ENCODE measurements at regions not wholly inside any gene's neighbourhood (a gene's known extent, or its start where the extent isn't known, plus 50 kb on each side); places are given as distances from the start of the nearest gene placed in this dataset.

- Histone ChIP-seq H4K8ac (ENCODE audit: extremely low read depth, insufficient read depth, low read length) (no peak overlapping the region), H4K91ac (replicated peaks; ENCODE audit: insufficient read length, low read length) (no peak overlapping the region), H3K4me1 (replicated peaks in 1 of 4; ENCODE audit: control insufficient read depth in 3 of 4, insufficient read depth in 4 of 4, low read length in 3 of 4) (no peaks in the 10 kb centered on the region), H4K5ac (ENCODE audit: insufficient read length, low read depth, low read length) (no peak overlapping the region), H3K4ac (replicated peaks; ENCODE audit: insufficient read length, low read depth, low read length) (no peak overlapping the region), H3K4me3 (ENCODE audit: extremely low read depth in 1 of 4, insufficient read depth in 2 of 4, low read depth in 3 of 4, low read length in 4 of 4) (no peak overlapping the region), H3K79me2 (ENCODE audit: control insufficient read depth in 1 of 2, insufficient read depth in 2 of 2, low read length in 2 of 2) (no peaks in the 10 kb centered on the region), H2BK5ac (ENCODE audit: low read depth, low read length) (no peak overlapping the region), H4K20me1 (replicated peaks in 1 of 2; ENCODE audit: control insufficient read depth in 1 of 2, insufficient read depth in 2 of 2, low read length in 2 of 2) (no peaks in the 10 kb centered on the region), H3K18ac (ENCODE audit: extremely low read depth, low read length) (no peak overlapping the region), H3K36me3 (ENCODE audit: control insufficient read depth in 2 of 4, insufficient read depth in 4 of 4, low read length in 3 of 4) (no peaks in the 10 kb centered on the region), H3K56ac (replicated peaks; ENCODE audit: insufficient read length, low read depth, low read length) (no peak overlapping the region), H2AK5ac (ENCODE audit: low read depth, low read length) (no peak overlapping the region), H3K23ac (ENCODE audit: insufficient read length) (no peak overlapping the region), H2AFZ (ENCODE audit: low read length) (no peak overlapping the region), H3K27ac (ENCODE audit: low read depth, low read length) (no peak overlapping the region), H2BK20ac (ENCODE audit: low read length) (no peak overlapping the region), H3K79me1 (ENCODE audit: low read depth, low read length) (no peaks in the 10 kb centered on the region), H3K4me2 (ENCODE audit: insufficient read depth in 1 of 2, low read depth in 2 of 2, low read length in 2 of 2) (no peak overlapping the region), H2BK15ac (ENCODE audit: low read length) (no peak overlapping the region), H3K9ac (replicated peaks in 1 of 4; ENCODE audit: extremely low read depth in 1 of 4, low read depth in 3 of 4, low read length in 3 of 4) (no peak overlapping the region), H2BK12ac (ENCODE audit: low read depth, low read length) (no peak overlapping the region), H3K27me3 (replicated peaks in 1 of 4; ENCODE audit: control insufficient read depth in 3 of 4, extremely low read depth in 1 of 4, insufficient read depth in 3 of 4, low read length in 3 of 4) (no peaks in the 10 kb centered on the region), H3K23me2 (ENCODE audit: low read depth, low read length) (no peaks in the 10 kb centered on the region), H2BK120ac (replicated peaks; ENCODE audit: low read depth, low read length) (no peak overlapping the region), H3K14ac (ENCODE audit: insufficient read length) (no peak overlapping the region), H3K9me3 (ENCODE audit: insufficient read depth in 2 of 2, low read depth in 1 of 2, low read length in 1 of 2) (no peaks in the 10 kb centered on the region)
- 98% methylated on average over 4 of the region's 4 CpGs; no CpG with 5 or more reads in 1 of the 2 experiments for WGBS, 2 experiments (ENCODE audit: extremely low coverage in 1 of 2, insufficient coverage in 1 of 2, insufficient read length in 1 of 2, insufficient replicate concordance in 2 of 2, low coverage in 1 of 2, low lambda C conversion rate in 2 of 2, missing lambda C conversion rate in 1 of 2)
- DNase-seq (ENCODE audit: low read depth in 1 of 2, low spot score in 2 of 2) (no peak), FAIRE-seq (no peak)
- POLR2A ChIA-PET (ENCODE audit: partially characterized antibody): interaction anchor here (0.6 kb wide), 1 partner anchor 225 kb away, joined by 3 read pairs; no protein-coding TSS in a partner anchor
- CTCF ChIA-PET (ENCODE audit: partially characterized antibody): interaction anchor here (0.7 kb wide), 1 partner anchor 11 kb away, joined by 4 read pairs; no protein-coding TSS in a partner anchor
- TF ChIP-seq RBBP5 (IDR thresholded peaks at IDR 0.05; ENCODE audit: borderline replicate concordance, low read depth, low read length) (no peak), SIN3A (conservative IDR thresholded peaks at IDR 0.05 in 1 of 2, IDR thresholded peaks at IDR 0.05 in 1 of 2; ENCODE audit: low read depth in 1 of 2, low read length in 2 of 2) (no peak), SUZ12 (IDR thresholded peaks at IDR 0.05; ENCODE audit: low read length) (no peak), RAD21 (IDR thresholded peaks at IDR 0.05 in 1 of 2, conservative IDR thresholded peaks at IDR 0.05 in 1 of 2; ENCODE audit: low read depth in 2 of 2, low read length in 2 of 2) (no peak), NANOG (IDR thresholded peaks at IDR 0.05; ENCODE audit: insufficient read depth, low read depth, low read length, poor library complexity, severe bottlenecking) (no peak), POU5F1 (IDR thresholded peaks at IDR 0.05; ENCODE audit: low read depth, low read length) (no peak), SAP30 (IDR thresholded peaks at IDR 0.05; ENCODE audit: insufficient read depth, insufficient replicate concordance, low read length) (no peak), ASH2L (IDR thresholded peaks at IDR 0.05; ENCODE audit: low read length) (no peak), CBX5 (IDR thresholded peaks at IDR 0.05; ENCODE audit: low read depth, low read length) (no peak), MAX (IDR thresholded peaks at IDR 0.05) (no peak), ZNF274 (IDR thresholded peaks at IDR 0.05; ENCODE audit: borderline replicate concordance, extremely low read depth, low read length) (no peak), KDM4A (IDR thresholded peaks at IDR 0.05; ENCODE audit: low read depth, low read length, severe bottlenecking) (no peak), EP300 (IDR thresholded peaks at IDR 0.05; ENCODE audit: borderline replicate concordance in 1 of 2, low read depth in 2 of 2, low read length in 2 of 2) (no peak), POLR2A (IDR thresholded peaks at IDR 0.05; ENCODE audit: control extremely low read depth in 1 of 2, low read depth in 2 of 2, low read length in 2 of 2) (no peak)
Measured at GRCh38 chr7:68800316-68800715, 798.0 kb upstream of the AUTS2 start.

Measured in H1 (cell line).